Brain microvascular endothelial cell (primary cell): ENCODE measurements at regions not wholly inside any gene's neighbourhood (a gene's known extent, or its start where the extent isn't known, plus 50 kb on each side); places are given as distances from the start of the nearest gene placed in this dataset.
A peak's percentile ranks its signal among the peaks of the same experiment; 100 is the strongest.
"Not testable (repeated sequence)": the region's sequence is repeated elsewhere in the genome, so short reads cannot be mapped to it uniquely, and the experiment has no call there.

Experiments used
- DNase-seq: peaks from one replicate; pipeline ENCODE4 v3.0.0-alpha.2; 2020
- H3K27ac ChIP-seq: fragments of 250-450 bp; sonication (Bioruptor Pico); 2 replicates; pipeline ENCODE4 v1.5.1; 2020; ENCODE audit warnings: mild to moderate bottlenecking, moderate library complexity
- H3K27me3 ChIP-seq: fragments of 250-450 bp; sonication (Bioruptor Pico); replicated peaks from 2 replicates; pipeline ENCODE4 v1.5.1; 2020; ENCODE audit warnings: mild to moderate bottlenecking
- H3K36me3 ChIP-seq: fragments of 250-450 bp; sonication (Bioruptor Pico); replicated peaks from 2 replicates; pipeline ENCODE4 v1.5.1; 2020; ENCODE audit warnings: mild to moderate bottlenecking
- H3K4me3 ChIP-seq: 2 replicates; pipeline ENCODE4 v1.5.1; 2011; ENCODE audit warnings: low read depth, mild to moderate bottlenecking, control low read depth, low read length, moderate library complexity
- CTCF ChIP-seq: IDR thresholded peaks from 2 replicates; pipeline ENCODE4 v1.5.1; 2011; ENCODE audit warnings: low read depth, mild to moderate bottlenecking, moderate library complexity, low read length, control low read depth, inconsistent platforms; ENCODE audit errors: missing control alignments
- in situ Hi-C: cut with HindIII; loops from 2 replicates; pipeline ENCODE4 v1.10.0; 2017; ENCODE audit warnings: low sequenced_read_pairs, low pct_ligation_motif_present

- TF ChIP-seq CTCF, result peak; percentile 68
- in situ Hi-C loops, result no loop called here
These were observed 880.5 kb upstream of the DEFB115 start for GRCh38 chr20:30376767-30377658.

DNA sequence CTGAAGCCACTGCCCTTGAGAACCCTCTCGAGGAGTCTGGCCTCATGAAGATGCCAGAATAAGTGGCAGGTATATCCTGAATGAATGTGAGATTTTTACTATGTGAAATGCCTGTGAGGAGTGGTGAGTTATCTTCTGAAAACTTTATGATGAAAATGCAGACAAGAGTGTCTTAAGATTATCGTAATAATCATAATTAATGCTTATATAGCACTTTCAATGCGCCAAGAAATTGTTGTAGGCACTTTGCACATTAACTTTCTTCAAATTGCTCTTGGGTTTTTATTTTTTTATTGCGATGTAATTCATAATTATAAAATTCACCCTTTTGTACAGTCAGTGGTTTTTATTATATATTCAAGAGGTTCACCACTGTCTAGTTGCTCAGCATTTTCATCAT, 879.1 kb upstream of the DEFB115 start:
- DNase-seq, H3K27me3 ChIP-seq, H3K36me3 ChIP-seq, in situ Hi-C loops, H3K27ac ChIP-seq, H3K4me3 ChIP-seq: not testable (repeated sequence)

More at GRCh38 chr20:30376767-30377658, 880.5 kb upstream of the DEFB115 start:
- DNase-seq, result peak; percentile 53
- Histone ChIP-seq H3K4me3 (peak overlapping the region; percentile 81), H3K36me3 (no peaks in the 10 kb centered on the region), H3K27ac (peak overlapping the region; percentile 36), H3K27me3 (no peaks in the 10 kb centered on the region)

- H3K4me3 ChIP-seq, in situ Hi-C loops, H3K27me3 ChIP-seq, H3K36me3 ChIP-seq, H3K27ac ChIP-seq, DNase-seq: not testable (repeated sequence)
These were observed 878.7 kb upstream of the DEFB115 start for GRCh38 chr20:30378721-30379120.

- in situ Hi-C loops, H3K4me3 ChIP-seq: not testable (repeated sequence)
These were observed 872.6 kb upstream of the DEFB115 start for GRCh38 chr20:30384841-30385240.

GRCh38 chr20:30386099-30386498, 871.4 kb upstream of the DEFB115 start:
- H3K4me3 ChIP-seq, H3K27ac ChIP-seq, H3K27me3 ChIP-seq, in situ Hi-C loops, H3K36me3 ChIP-seq, DNase-seq: not testable (repeated sequence)

More at GRCh38 chr20:30384841-30385240, 872.6 kb upstream of the DEFB115 start:
- H3K27ac ChIP-seq, H3K36me3 ChIP-seq, DNase-seq, H3K27me3 ChIP-seq: not testable (repeated sequence)

DNA sequence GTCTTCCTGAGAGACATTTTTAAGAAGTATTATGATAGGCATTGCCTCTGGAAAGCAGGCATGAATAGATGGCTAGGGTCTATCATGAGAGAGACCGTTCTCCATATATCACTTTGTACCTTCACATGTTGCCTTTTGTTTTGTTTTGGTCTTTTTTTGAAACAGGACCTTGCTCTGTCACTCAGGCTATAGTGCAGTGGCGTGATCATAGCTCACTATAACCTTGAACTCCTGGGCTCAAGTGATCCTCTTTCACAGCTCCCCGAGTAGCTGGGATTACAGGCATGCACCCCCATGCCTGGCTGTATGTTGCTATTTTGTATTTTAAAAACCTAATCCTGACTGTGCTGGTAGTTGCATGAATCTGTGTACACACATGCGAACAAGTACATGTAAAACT, 869.6 kb upstream of the DEFB115 start:
- H3K4me3 ChIP-seq, DNase-seq, H3K36me3 ChIP-seq, H3K27ac ChIP-seq, H3K27me3 ChIP-seq, in situ Hi-C loops: not testable (repeated sequence)

- H3K27ac ChIP-seq, in situ Hi-C loops, H3K4me3 ChIP-seq, H3K27me3 ChIP-seq, DNase-seq, H3K36me3 ChIP-seq: not testable (repeated sequence)
These were observed 863.9 kb upstream of the DEFB115 start for GRCh38 chr20:30393523-30393922.

- H3K27ac ChIP-seq, H3K36me3 ChIP-seq, H3K27me3 ChIP-seq, H3K4me3 ChIP-seq, DNase-seq, in situ Hi-C loops: not testable (repeated sequence)
These were observed 860.4 kb upstream of the DEFB115 start for GRCh38 chr20:30397111-30397510.

DNA sequence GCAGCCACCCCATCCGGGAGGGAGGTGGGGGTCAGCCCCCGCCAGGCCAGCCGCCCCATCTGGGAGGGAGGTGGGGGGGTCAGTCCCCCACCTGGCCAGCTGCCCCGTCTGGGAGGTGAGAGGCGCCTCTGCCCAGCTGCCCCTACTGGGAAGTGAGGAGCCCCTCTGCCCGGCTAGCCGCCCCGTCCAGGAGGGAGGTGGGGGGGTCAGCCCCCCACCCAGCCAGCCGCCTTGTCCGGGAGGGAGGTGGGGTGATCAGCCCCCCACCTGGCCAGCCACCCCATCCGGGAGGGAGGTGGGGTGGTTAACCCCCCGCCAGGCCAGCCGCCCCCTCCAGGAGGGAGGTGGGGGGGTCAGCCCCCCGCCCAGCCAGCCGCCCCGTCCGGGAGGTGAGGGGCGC, 852.4 kb upstream of the DEFB115 start:
- not testable (repeated sequence) for H3K27me3 ChIP-seq

GRCh38 chr20:30405585-30405984, 851.9 kb upstream of the DEFB115 start:
- H3K4me3 ChIP-seq, H3K27ac ChIP-seq, H3K27me3 ChIP-seq, H3K36me3 ChIP-seq, DNase-seq, in situ Hi-C loops: not testable (repeated sequence)

More for the DNA sequence above, 852.4 kb upstream of the DEFB115 start:
- H3K4me3 ChIP-seq, DNase-seq, H3K36me3 ChIP-seq, in situ Hi-C loops, H3K27ac ChIP-seq: not testable (repeated sequence)

DNA sequence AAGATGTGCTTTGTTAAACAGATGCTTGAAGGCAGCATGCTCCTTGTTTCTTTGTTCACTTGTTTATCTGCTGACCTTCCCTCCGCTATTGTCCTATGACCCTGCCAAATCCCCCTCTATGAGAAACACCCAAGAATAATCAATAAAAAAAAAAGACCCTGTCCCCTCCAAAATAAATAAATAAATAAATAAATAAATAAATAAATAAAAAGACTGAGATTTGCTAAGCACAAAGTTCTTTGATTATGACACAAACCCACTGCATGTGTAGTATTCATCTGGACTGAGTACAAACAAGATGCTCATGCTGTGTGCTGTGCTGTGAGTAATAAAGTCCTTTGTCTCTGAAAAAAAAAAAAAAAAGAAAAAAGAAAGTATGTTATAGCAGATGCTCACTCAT, 851.1 kb upstream of the DEFB115 start:
- H3K4me3 ChIP-seq, H3K36me3 ChIP-seq, DNase-seq, H3K27ac ChIP-seq, in situ Hi-C loops, H3K27me3 ChIP-seq: not testable (repeated sequence)
